Mesenchymal stem cell (in vitro differentiated cells and primary cell): ENCODE measurements at regions not wholly inside any gene's neighbourhood (a gene's known extent, or its start where the extent isn't known, plus 50 kb on each side); places are given as distances from the start of the nearest gene placed in this dataset.
A peak's percentile ranks its signal among the peaks of the same experiment; 100 is the strongest.

Source experiments
- DNase-seq: peaks from one replicate; pipeline ENCODE4 v3.0.0-alpha.2; 2013
- H2AFZ ChIP-seq: one replicate; pipeline ENCODE4 v1.6.1; 2013; ENCODE audit warnings: low read depth, mild to moderate bottlenecking, control low read depth, inconsistent platforms, low read length, moderate library complexity
- H2AK5ac ChIP-seq: 2 replicates; pipeline ENCODE4 v1.6.1; 2013; ENCODE audit warnings: low read length, moderate library complexity, mild to moderate bottlenecking, inconsistent platforms; ENCODE audit not compliant: severe bottlenecking
- H2BK120ac ChIP-seq: one replicate; pipeline ENCODE4 v1.6.1; 2013; ENCODE audit warnings: low read depth, mild to moderate bottlenecking, inconsistent platforms, low read length, moderate library complexity
- H2BK12ac ChIP-seq, 2 experiments: one replicate each; pipeline ENCODE4 v1.6.1; 2013; ENCODE audit warnings: inconsistent platforms in 2 of 2, low read length in 2 of 2, mild to moderate bottlenecking in 2 of 2, moderate library complexity in 2 of 2, control low read depth in 1 of 2
- H2BK15ac ChIP-seq: one replicate; pipeline ENCODE4 v1.6.1; 2013; ENCODE audit warnings: mild to moderate bottlenecking, low read depth, inconsistent platforms; ENCODE audit not compliant: poor library complexity, severe bottlenecking
- H2BK5ac ChIP-seq: 2 replicates; pipeline ENCODE4 v1.6.1; 2013; ENCODE audit warnings: low read depth, mild to moderate bottlenecking, low read length, control low read depth, inconsistent platforms; ENCODE audit not compliant: poor library complexity, severe bottlenecking
- H3K14ac ChIP-seq, 2 experiments: one replicate each; pipeline ENCODE4 v1.6.1; 2013; ENCODE audit warnings: inconsistent platforms in 2 of 2, low read length in 2 of 2, control low read depth in 1 of 2, mild to moderate bottlenecking in 1 of 2, moderate library complexity in 1 of 2
- H3K18ac ChIP-seq, 2 experiments: one replicate each; pipeline ENCODE4 v1.6.1; 2013; ENCODE audit warnings: inconsistent platforms in 2 of 2, low read length in 2 of 2, control low read depth in 1 of 2, low read depth in 1 of 2, mild to moderate bottlenecking in 1 of 2
- H3K23ac ChIP-seq, 2 experiments: one replicate each; pipeline ENCODE4 v1.6.1; 2013; ENCODE audit warnings: inconsistent platforms in 2 of 2, low read length in 2 of 2, mild to moderate bottlenecking in 2 of 2, moderate library complexity in 2 of 2, control low read depth in 1 of 2
- H3K27ac ChIP-seq: 2 replicates; pipeline ENCODE4 v1.5.1; 2013; ENCODE audit warnings: mild to moderate bottlenecking, moderate library complexity, low read length, control low read depth, inconsistent platforms; ENCODE audit not compliant: poor library complexity, severe bottlenecking
- H3K27me3 ChIP-seq, 2 experiments: 2 replicates each; pipeline versions ENCODE4 v1.6.1 to v1.7.0; 2013; ENCODE audit warnings: low read length in 2 of 2, mild to moderate bottlenecking in 2 of 2, moderate library complexity in 2 of 2, control low read depth in 1 of 2, inconsistent platforms in 1 of 2; ENCODE audit not compliant: control insufficient read depth in 1 of 2, insufficient read depth in 1 of 2
- H3K36me3 ChIP-seq, 2 experiments: 2 replicates each; pipeline versions ENCODE4 v1.6.1 to v1.7.0; 2013; ENCODE audit warnings: low read length in 2 of 2, control low read depth in 1 of 2, inconsistent platforms in 1 of 2, low read depth in 1 of 2, mild to moderate bottlenecking in 1 of 2; ENCODE audit not compliant: insufficient read depth in 2 of 2, control insufficient read depth in 1 of 2
- H3K4ac ChIP-seq, 2 experiments: one replicate each; pipeline ENCODE4 v1.6.1; 2013; ENCODE audit warnings: inconsistent platforms in 2 of 2, low read length in 2 of 2, mild to moderate bottlenecking in 2 of 2, moderate library complexity in 2 of 2, control low read depth in 1 of 2, low read depth in 1 of 2
- H3K4me1 ChIP-seq: 2 replicates; pipeline ENCODE4 v1.6.1; 2013; ENCODE audit warnings: low read depth, low read length, control low read depth; ENCODE audit not compliant: control insufficient read depth, insufficient read depth
- H3K4me2 ChIP-seq: 2 replicates; pipeline ENCODE4 v1.6.1; 2013; ENCODE audit warnings: low read length, mild to moderate bottlenecking, inconsistent platforms; ENCODE audit not compliant: poor library complexity, severe bottlenecking
- H3K4me3 ChIP-seq, 2 experiments: 2 replicates each; pipeline versions ENCODE4 v1.5.1 to v1.7.0; 2013; ENCODE audit warnings: low read length in 2 of 2, mild to moderate bottlenecking in 2 of 2, control low read depth in 1 of 2, low read depth in 1 of 2; ENCODE audit not compliant: insufficient read depth in 1 of 2
- H3K79me1 ChIP-seq: replicated peaks from 2 replicates; pipeline ENCODE4 v1.6.1; 2013; ENCODE audit warnings: mild to moderate bottlenecking, control low read depth, low read length, inconsistent platforms; ENCODE audit not compliant: poor library complexity, severe bottlenecking
- H3K9ac ChIP-seq: 2 replicates; pipeline ENCODE4 v1.7.0; 2013; ENCODE audit warnings: mild to moderate bottlenecking, low read length, moderate library complexity
- H3K9me3 ChIP-seq: 2 replicates; pipeline ENCODE4 v1.7.0; 2013; ENCODE audit warnings: mild to moderate bottlenecking, low read length; ENCODE audit not compliant: control insufficient read depth
- H4K8ac ChIP-seq: one replicate; pipeline ENCODE4 v1.6.1; 2013; ENCODE audit warnings: inconsistent platforms, mild to moderate bottlenecking, low read length, moderate library complexity
- H4K91ac ChIP-seq: one replicate; pipeline ENCODE4 v1.6.1; 2013; ENCODE audit warnings: mild to moderate bottlenecking, low read length, inconsistent platforms
- WGBS: methylation state at CpG from one replicate; pipeline ENCODE4 v1.1.7; 2013; ENCODE audit warnings: mixed read lengths; 5-methylcytosine and 5-hydroxymethylcytosine counted together

DNA sequence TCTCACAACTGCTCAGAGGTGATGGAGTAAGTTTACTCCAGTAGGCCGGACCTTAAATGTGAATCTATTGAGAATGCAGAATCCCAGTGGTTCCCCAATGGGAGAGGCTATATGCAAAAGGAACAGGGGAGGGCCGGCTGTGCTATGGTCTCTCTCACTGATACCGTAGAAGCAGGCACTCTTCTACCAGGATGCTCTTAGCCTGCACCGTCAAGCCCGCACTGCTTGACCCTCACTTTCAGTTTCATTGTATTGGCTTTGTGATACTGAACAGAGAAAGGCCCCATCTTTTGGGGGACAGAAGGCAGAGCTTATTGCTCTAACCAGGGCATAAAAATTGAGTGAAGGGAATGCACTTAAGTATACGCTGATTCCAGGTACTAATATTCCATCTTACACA, 615.0 kb upstream of the RGMB start:
- H3K4me2 ChIP-seq, result no peak overlapping the region
- H3K27me3 ChIP-seq, result no peaks in the 10 kb centered on the region
- no peak overlapping the region for H3K14ac ChIP-seq
- no peak overlapping the region for H2BK12ac ChIP-seq
- no peaks in the 10 kb centered on the region for H3K79me1 ChIP-seq
- no peak overlapping the region for H2BK120ac ChIP-seq
- no peaks in the 10 kb centered on the region for H3K9me3 ChIP-seq
- H2AFZ ChIP-seq, result no peak overlapping the region
- H3K27ac ChIP-seq, result no peak overlapping the region
- H4K91ac ChIP-seq, result no peak overlapping the region
- H3K4me1 ChIP-seq, result no peaks in the 10 kb centered on the region
- no peak overlapping the region for H4K8ac ChIP-seq
- 97% methylated on average over 5 of the region's 6 CpGs for WGBS
- H3K18ac ChIP-seq, result no peak overlapping the region
- no peak for DNase-seq
- H2BK5ac ChIP-seq, result no peak overlapping the region
- H3K23ac ChIP-seq, result no peak overlapping the region
- H3K4me3 ChIP-seq, result no peak overlapping the region
- no peaks in the 10 kb centered on the region for H3K36me3 ChIP-seq
- H3K9ac ChIP-seq, result no peak overlapping the region
- H2AK5ac ChIP-seq, result no peak overlapping the region
- no peak overlapping the region for H3K4ac ChIP-seq
- H2BK15ac ChIP-seq, result no peak overlapping the region

DNA sequence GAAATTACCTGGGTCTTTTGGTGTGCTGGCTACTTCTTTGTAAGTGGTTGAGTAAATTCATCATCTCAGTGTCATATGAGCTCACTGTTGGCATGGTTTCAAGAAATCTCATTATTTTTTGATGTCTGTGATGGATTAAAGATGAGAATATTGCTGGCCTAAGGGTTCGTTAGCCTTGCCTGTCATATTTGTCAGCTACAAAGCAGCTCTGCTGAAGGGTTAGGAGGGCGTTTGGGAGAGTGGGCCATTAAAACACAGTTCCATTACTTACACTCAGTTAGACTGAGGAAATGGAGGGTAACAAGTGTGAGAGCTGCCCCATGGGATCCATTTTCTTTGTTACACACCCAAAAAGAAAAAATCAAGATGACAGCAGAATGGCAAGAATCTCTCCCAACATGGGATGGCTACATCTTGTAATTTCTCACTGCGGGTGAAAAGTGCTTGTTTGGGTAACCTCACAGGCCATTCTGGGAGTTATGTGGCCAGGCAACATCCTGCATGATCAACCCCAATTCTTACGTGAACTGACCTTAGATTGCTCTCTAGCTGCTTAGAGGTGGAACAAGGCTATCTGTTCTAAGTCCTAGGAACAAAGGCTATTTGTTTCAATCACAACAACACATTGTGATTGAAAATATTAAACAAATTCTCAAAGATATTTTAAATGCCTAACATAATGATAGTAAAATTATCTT, 609.5 kb upstream of the RGMB start:
- Histone ChIP-seq H3K79me1 (no peaks in the 10 kb centered on the region), H3K9me3 (no peaks in the 10 kb centered on the region), H3K4me3 (no peak overlapping the region), H3K4ac (no peak overlapping the region), H3K9ac (no peak overlapping the region), H3K14ac (no peak overlapping the region), H3K36me3 (no peaks in the 10 kb centered on the region), H2BK5ac (no peak overlapping the region), H3K18ac (no peak overlapping the region), H2BK120ac (no peak overlapping the region), H2AK5ac (no peak overlapping the region), H3K23ac (no peak overlapping the region), H2AFZ (peak overlapping the region; percentile 53), H3K27ac (no peak overlapping the region), H4K8ac (no peak overlapping the region), H3K4me2 (no peak overlapping the region), H2BK12ac (no peak overlapping the region), H3K4me1 (no peaks in the 10 kb centered on the region), H3K27me3 (no peaks in the 10 kb centered on the region), H4K91ac (no peak overlapping the region), H2BK15ac (no peak overlapping the region)
- WGBS, result 96% methylated on average over 2 of the region's 4 CpGs
- DNase-seq, result no peak

DNA sequence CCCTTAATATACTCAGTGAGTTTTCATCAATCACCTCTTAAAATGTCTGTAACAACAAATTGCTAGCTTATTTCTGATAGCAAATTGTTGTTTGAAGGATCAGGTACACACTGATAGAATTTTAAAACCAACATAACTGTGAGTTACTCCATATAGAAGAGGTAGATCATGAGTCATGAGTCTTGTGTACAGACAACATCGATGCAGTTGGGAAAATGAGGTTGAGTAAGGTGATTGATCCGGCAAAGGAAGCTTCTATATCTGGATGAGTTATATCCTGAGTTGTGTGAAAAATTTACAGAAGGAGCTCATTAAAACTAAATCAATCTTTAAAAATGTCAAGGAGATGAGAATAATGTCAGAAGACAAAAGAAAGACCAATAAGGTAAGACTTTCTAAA, 604.6 kb upstream of the RGMB start:
- Histone ChIP-seq H2AK5ac (no peak overlapping the region), H3K36me3 (no peaks in the 10 kb centered on the region), H2BK120ac (no peak overlapping the region), H3K4me1 (no peaks in the 10 kb centered on the region), H3K27me3 (no peaks in the 10 kb centered on the region), H3K14ac (no peak overlapping the region), H4K91ac (no peak overlapping the region), H3K4ac (no peak overlapping the region), H2BK12ac (no peak overlapping the region), H3K9me3 (no peaks in the 10 kb centered on the region), H4K8ac (no peak overlapping the region), H2BK5ac (no peak overlapping the region), H2AFZ (no peak overlapping the region), H3K23ac (no peak overlapping the region), H3K4me2 (no peak overlapping the region), H3K79me1 (no peaks in the 10 kb centered on the region), H3K27ac (no peak overlapping the region), H3K18ac (no peak overlapping the region), H2BK15ac (no peak overlapping the region), H3K9ac (no peak overlapping the region), H3K4me3 (no peak overlapping the region)
- 86% methylated on average over 2 of the region's 2 CpGs for WGBS
- DNase-seq, result no peak

DNA sequence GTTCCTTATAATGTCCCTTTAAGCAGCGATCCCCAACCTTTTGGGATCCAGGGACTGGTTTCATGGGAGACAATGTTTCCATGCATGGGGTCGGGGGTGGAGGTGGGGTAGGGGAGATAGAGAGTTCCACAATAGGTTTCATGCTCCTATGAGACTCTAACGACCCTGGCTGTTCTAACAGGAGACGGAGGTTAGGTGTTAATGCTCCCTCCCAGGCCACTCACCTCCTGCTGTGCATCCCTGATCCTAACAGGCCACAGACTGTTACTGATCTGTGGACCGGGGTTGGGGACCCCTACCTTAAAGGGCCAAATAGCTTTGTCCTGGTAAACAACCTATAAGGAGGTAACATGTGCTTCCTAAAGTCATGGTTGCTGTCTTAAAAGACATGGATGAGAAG, 602.5 kb upstream of the RGMB start:
- H2AFZ ChIP-seq, result no peak overlapping the region
- H3K18ac ChIP-seq, result no peak overlapping the region
- WGBS, result 65% methylated on average over 5 of the region's 5 CpGs
- H3K27me3 ChIP-seq, result no peaks in the 10 kb centered on the region
- H2BK5ac ChIP-seq, result no peak overlapping the region
- no peak overlapping the region for H4K91ac ChIP-seq
- H3K14ac ChIP-seq, result no peak overlapping the region
- no peak overlapping the region for H2BK120ac ChIP-seq
- DNase-seq, result no peak
- no peaks in the 10 kb centered on the region for H3K79me1 ChIP-seq
- H2AK5ac ChIP-seq, result no peak overlapping the region
- no peak overlapping the region for H4K8ac ChIP-seq
- H3K9ac ChIP-seq, result no peak overlapping the region
- no peak overlapping the region for H2BK12ac ChIP-seq
- no peak overlapping the region for H3K4me2 ChIP-seq
- no peak overlapping the region for H3K4ac ChIP-seq
- H3K9me3 ChIP-seq, result no peaks in the 10 kb centered on the region
- H3K4me3 ChIP-seq, result no peak overlapping the region
- no peak overlapping the region for H3K27ac ChIP-seq
- H3K4me1 ChIP-seq, result no peaks in the 10 kb centered on the region
- no peak overlapping the region for H3K23ac ChIP-seq
- H2BK15ac ChIP-seq, result no peak overlapping the region
- H3K36me3 ChIP-seq, result no peaks in the 10 kb centered on the region
